WI38 (cell line): ENCODE measurements at regions not wholly inside any gene's neighbourhood (a gene's known extent, or its start where the extent isn't known, plus 50 kb on each side); places are given as distances from the start of the nearest gene placed in this dataset.
"Not testable (repeated sequence)": the region's sequence is repeated elsewhere in the genome, so short reads cannot be mapped to it uniquely, and the experiment has no call there.

Experiments
- H3K4me3 ChIP-seq: 2 replicates; pipeline ENCODE4 v1.5.1; 2011; ENCODE audit warnings: low read depth, mild to moderate bottlenecking, control low read depth, low read length
- TF ChIP-seq, protein P1 (sequence below): IDR thresholded peaks from 2 replicates; pipeline ENCODE4 v1.5.1; 2012; ENCODE audit warnings: low read depth, mild to moderate bottlenecking, control low read depth, low read length

DNA sequence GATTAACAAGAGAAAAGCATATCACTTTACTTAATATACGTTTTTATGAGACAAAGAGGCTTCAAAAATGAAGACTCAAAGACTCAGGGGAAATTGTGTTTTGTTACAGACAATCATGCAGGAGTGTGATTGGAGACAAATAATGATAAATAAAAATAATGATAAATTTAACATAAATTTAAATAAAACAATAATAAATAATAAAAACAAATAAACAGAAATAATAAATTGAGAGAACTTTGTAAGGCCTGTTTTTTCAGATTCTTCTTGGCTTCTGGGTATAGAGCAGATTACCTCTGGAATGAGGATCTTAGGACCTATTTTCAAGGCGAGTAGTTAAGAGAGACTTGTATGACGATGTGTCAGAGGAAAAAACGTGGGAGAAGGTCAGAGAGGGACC is 271.4 kb upstream of the POT1 start:
- no peak overlapping the region for H3K4me3 ChIP-seq
- TF ChIP-seq, protein P1, sequence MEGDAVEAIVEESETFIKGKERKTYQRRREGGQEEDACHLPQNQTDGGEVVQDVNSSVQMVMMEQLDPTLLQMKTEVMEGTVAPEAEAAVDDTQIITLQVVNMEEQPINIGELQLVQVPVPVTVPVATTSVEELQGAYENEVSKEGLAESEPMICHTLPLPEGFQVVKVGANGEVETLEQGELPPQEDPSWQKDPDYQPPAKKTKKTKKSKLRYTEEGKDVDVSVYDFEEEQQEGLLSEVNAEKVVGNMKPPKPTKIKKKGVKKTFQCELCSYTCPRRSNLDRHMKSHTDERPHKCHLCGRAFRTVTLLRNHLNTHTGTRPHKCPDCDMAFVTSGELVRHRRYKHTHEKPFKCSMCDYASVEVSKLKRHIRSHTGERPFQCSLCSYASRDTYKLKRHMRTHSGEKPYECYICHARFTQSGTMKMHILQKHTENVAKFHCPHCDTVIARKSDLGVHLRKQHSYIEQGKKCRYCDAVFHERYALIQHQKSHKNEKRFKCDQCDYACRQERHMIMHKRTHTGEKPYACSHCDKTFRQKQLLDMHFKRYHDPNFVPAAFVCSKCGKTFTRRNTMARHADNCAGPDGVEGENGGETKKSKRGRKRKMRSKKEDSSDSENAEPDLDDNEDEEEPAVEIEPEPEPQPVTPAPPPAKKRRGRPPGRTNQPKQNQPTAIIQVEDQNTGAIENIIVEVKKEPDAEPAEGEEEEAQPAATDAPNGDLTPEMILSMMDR: no peak

DNA sequence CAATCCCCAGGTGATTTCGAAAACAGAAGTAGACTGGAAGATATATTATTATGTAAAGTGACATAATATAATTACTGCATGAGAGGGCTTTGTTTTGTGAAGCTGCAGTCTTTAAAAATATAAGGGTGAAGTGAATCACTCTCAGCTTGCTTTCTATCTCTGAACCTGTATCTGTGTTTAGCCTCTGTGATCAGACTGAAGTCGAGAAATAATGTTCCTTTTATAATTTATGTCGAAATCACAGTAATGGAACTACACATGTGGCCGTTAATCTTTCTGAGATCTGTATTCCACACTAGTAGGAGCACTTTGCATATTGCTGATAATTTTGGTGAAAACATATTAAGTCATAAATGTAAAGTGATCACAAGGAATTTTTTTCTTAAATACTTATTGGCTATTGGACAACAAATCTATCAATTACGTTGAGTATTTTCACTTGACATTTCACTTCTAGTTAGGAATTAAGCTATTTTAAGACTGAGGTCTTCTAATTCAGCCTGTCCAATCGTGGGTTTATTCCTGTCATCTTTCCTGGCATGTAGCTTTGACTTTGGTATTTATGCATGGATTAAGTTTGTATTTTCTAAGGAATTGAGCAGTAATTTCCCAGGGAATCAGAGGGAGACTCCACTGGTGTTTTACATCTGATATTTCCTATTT is 268.2 kb upstream of the POT1 start:
- no peak overlapping the region for H3K4me3 ChIP-seq
- TF ChIP-seq, protein P1: no peak

DNA sequence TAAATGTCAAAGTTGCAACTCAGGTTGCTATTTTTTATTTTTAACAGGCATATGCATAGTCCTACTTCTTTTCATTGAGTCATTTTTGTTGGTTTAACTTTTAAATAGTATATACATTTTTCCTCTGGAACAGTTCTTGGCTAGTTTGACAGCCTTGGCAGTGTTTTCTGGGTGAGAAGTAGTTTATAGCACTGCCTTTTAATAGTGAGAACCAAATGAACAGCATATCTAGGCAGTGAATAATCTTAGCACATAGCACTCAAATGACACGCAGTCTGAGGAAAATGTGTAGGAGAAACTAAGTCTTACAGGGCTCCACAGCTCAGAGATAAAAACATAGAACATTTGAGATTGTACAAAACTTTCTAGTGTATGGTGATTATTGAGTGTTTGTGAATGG is 265.5 kb upstream of the POT1 start:
- TF ChIP-seq, protein P1: no peak
- H3K4me3 ChIP-seq: no peak overlapping the region

DNA sequence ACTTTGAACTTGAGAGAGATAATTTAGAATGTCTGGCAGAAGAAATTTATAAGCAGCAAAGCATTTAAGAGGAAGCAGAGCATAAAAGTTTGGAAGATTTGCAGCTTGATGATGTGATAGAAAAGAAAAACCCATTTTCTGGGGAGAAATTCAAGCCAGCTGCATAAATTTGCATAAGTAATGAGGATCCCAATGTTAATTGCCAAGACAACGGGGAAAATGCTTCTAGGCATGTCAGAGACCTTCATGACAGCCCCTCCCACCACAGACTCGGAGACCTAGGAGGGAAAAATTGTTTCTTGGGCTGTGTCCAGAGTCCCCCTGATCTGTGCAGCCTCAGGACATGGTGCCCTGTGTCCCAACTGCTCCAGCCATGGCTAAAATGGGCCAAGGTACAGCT is 263.6 kb upstream of the POT1 start:
- TF ChIP-seq, protein P1: no peak
- no peak overlapping the region for H3K4me3 ChIP-seq

DNA sequence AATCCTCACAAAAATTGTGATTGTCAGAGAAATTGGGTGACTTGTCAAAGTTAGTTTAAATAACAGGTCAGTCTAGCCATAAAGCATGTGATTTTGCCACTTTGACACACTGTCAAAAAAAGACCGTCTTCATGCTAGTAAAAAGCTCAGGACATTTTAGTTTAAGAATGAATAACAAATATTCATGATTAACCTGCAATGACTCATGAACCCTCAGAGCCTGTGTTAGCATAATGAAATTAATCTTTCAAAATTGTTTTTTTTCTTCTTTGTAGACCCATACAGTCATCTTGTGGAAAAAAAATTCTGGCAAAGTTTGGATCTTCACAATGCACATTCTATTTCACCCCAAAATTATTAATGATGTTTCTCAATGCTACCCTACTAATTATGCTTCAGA is 255.2 kb upstream of the POT1 start:
- H3K4me3 ChIP-seq: no peak overlapping the region
- TF ChIP-seq, protein P1: no peak

DNA sequence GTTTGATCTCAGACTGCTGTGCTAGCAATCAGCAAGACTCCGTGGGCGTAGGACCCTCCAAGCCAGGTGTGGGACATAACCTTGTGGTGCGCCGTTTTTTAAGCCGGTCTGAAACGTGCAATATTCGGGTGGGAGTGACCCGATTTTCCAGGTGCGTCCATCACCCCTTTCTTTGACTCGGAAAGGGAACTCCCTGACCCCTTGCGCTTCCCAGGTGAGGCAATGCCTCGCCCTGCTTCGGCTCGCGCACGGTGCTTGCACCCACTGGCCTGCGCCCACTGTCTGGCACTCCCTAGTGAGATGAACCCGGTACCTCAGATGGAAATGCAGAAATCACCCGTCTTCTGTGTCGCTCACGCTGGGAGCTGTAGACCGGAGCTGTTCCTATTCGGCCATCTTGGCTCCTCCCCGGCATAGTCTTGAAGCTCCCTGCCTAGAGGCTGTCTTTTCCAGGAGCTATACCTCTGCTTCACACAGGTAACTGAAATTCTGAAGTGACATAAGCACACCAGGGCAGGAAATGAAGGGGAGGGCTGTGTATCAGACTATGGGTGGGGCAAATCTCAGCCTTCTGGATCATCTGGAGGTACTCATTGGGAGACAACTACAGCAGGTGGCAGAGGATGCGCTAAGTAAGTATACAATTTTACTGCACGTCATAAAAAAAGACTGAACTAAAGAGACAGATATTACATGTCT is 252.1 kb upstream of the POT1 start:
- not testable (repeated sequence) for H3K4me3 ChIP-seq

DNA sequence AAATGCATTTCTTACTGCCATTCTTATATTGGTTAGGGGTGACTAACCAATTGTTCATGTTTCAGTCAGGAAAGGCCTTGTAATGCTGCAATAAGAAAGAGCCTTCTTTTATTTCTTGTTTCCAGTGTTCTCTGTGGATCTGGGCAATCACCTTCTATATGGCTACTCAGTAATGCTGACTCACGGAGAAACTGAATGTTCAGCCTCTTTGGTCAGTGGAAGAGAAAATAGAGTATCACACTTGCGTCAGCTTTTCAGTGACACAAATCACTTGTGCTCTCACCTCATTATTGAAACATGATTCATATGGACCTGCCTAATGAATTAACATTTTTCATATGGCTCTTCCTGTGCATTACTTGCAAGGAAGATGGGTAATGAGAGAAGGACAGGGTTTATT is 243.9 kb upstream of the POT1 start:
- no peak overlapping the region for H3K4me3 ChIP-seq
- TF ChIP-seq, protein P1: no peak
